HepG2 (cell line): ENCODE measurements at regions not wholly inside any gene's neighbourhood (a gene's known extent, or its start where the extent isn't known, plus 50 kb on each side); places are given as distances from the start of the nearest gene placed in this dataset.

ENCODE experiments used
- ATAC-seq: fragments of 200-7000 bp; cut with Tn5 transposase; 3 replicates; pipeline ENCODE4 v1.9.1; 2020; ENCODE audit warnings: mild to moderate bottlenecking, moderate library complexity
- BruUV-seq: library from RNA; stranded (reverse); fragments of 400-500 nt; replicated peaks from 2 replicates; lab custom pipeline; 2021; lab: Mats Ljungman, UMichigan
- CTCF ChIA-PET: fragments of 300-600 bp; formaldehyde crosslinking; extraction: SDS; loops from one replicate; lab custom pipeline; 2021; ENCODE audit warnings: low total read pairs, inconsistent platforms, low intra/inter-chr PET ratio; lab: Yijun Ruan, JAX
- POLR2A ChIA-PET: fragments of 350-600 bp; sonication (Branson Sonifier 250); formaldehyde crosslinking; loops from one replicate; lab custom pipeline; 2020; ENCODE audit warnings: antibody characterized with exemption, inconsistent platforms; lab: Yijun Ruan, JAX
- DNase-seq: peaks from one replicate; pipeline ENCODE4 v3.0.0-alpha.2; 2015; ENCODE audit warnings: low spot score
- FAIRE-seq: peaks from 3 replicates; lab custom pipeline; 2011; peaks lifted over from hg19 to GRCh38; lab: Jason Lieb, UNC
- H2AFZ ChIP-seq: one replicate; pipeline ENCODE4 v1.6.1; 2011; ENCODE audit warnings: low read length, inconsistent platforms
- H3K27ac ChIP-seq: fragments of 300-600 bp; 3 replicates; pipeline ENCODE4 v1.8.0; 2011; ENCODE audit warnings: mixed run types, mild to moderate bottlenecking, mixed read lengths, low read length, inconsistent platforms; ENCODE audit not compliant: insufficient read depth; ENCODE audit errors: extremely low read length
- H3K27me3 ChIP-seq, 2 experiments: fragments of 200-600 bp in 1 of 2; 2 replicates in 1 of 2; 3 replicates in 1 of 2; pipeline versions ENCODE4 v1.6.0 to v1.8.0; 2011; ENCODE audit warnings: low read length in 2 of 2, mild to moderate bottlenecking in 2 of 2, moderate library complexity in 2 of 2, inconsistent platforms in 1 of 2; ENCODE audit not compliant: insufficient read depth in 2 of 2, control insufficient read depth in 1 of 2
- H3K36me3 ChIP-seq, 2 experiments: fragments of 200-600 bp in 1 of 2; replicated peaks in 1 of 2; 2 replicates in 1 of 2; 3 replicates in 1 of 2; pipeline versions ENCODE4 v1.5.1 to v1.8.0; 2011; ENCODE audit warnings: low read length in 2 of 2, inconsistent platforms in 1 of 2; ENCODE audit not compliant: insufficient read depth in 2 of 2, control insufficient read depth in 1 of 2
- H3K4me1 ChIP-seq: 2 replicates; pipeline ENCODE4 v1.5.1; 2012; ENCODE audit warnings: low read length, inconsistent platforms; ENCODE audit not compliant: insufficient read depth
- H3K4me2 ChIP-seq: 2 replicates; pipeline ENCODE4 v1.6.0; 2011; ENCODE audit warnings: low read depth, low read length, inconsistent platforms
- H3K4me3 ChIP-seq, 3 experiments: fragments of 200-600 bp in 1 of 3; sonication (generic), shearing (Covaris generic) in 1 of 3; replicated peaks in 1 of 3; 2 replicates each; pipeline ENCODE4 v1.5.1; 2011 to 2016; ENCODE audit warnings: low read length in 3 of 3, inconsistent platforms in 2 of 3, low read depth in 2 of 3, mild to moderate bottlenecking in 2 of 3, control low read depth in 1 of 3, mixed read lengths in 1 of 3; ENCODE audit not compliant: insufficient read depth in 1 of 3
- H3K79me2 ChIP-seq: one replicate; pipeline ENCODE4 v1.6.1; 2011; ENCODE audit warnings: low read length, inconsistent platforms; ENCODE audit not compliant: insufficient read depth
- H3K9ac ChIP-seq: 2 replicates; pipeline ENCODE4 v1.6.0; 2011; ENCODE audit warnings: mild to moderate bottlenecking, low read depth, low read length, inconsistent platforms; ENCODE audit not compliant: insufficient read depth
- H3K9me3 ChIP-seq: 2 replicates; pipeline ENCODE4 v1.5.1; 2012; ENCODE audit warnings: mild to moderate bottlenecking, low read length
- H4K20me1 ChIP-seq: 2 replicates; pipeline ENCODE4 v1.6.0; 2011; ENCODE audit warnings: inconsistent platforms, mild to moderate bottlenecking, low read length, moderate library complexity; ENCODE audit not compliant: insufficient read depth
- AKNA ChIP-seq: sonication (generic); formaldehyde crosslinking; IDR thresholded peaks from 2 replicates; pipeline ENCODE4 v1.4.0; 2020; ENCODE audit warnings: missing genetic modification reagents, borderline replicate concordance
- CENPX ChIP-seq: sonication (generic); formaldehyde crosslinking; IDR thresholded peaks from 2 replicates; pipeline ENCODE4 v1.9.0; 2021; ENCODE audit warnings: mild to moderate bottlenecking, missing genetic modification reagents, moderate library complexity
- EHMT2 ChIP-seq: fragments of 200-600 bp; sonication (generic); IDR thresholded peaks from 2 replicates; pipeline ENCODE4 v1.7.0; 2017; ENCODE audit warnings: antibody characterized with exemption, low read depth, low read length, borderline replicate concordance
- HNRNPH1 ChIP-seq: fragments of 200-400 bp; formaldehyde crosslinking; optimal IDR thresholded peaks from 2 replicates; pipeline ENCODE3; 2017; ENCODE audit warnings: mild to moderate bottlenecking, low read depth, low read length
- KAT2B ChIP-seq: fragments of 150-350 bp; IDR thresholded peaks from 2 replicates; pipeline ENCODE4 v1.6.1; 2014; ENCODE audit warnings: low read depth, low read length, borderline replicate concordance
- NFE2L2 ChIP-seq: fragments of 150-350 bp; IDR thresholded peaks from 2 replicates; pipeline ENCODE4 v1.6.1; 2014; ENCODE audit warnings: low read length
- PHF21A ChIP-seq: sonication (generic); formaldehyde crosslinking; IDR thresholded peaks from 2 replicates; pipeline ENCODE4 v1.5.0; 2020; ENCODE audit warnings: mild to moderate bottlenecking, missing genetic modification reagents
- ZNF34 ChIP-seq: sonication (generic); formaldehyde crosslinking; IDR thresholded peaks from 2 replicates; pipeline ENCODE4 v1.4.0; 2020; ENCODE audit warnings: mild to moderate bottlenecking, missing genetic modification reagents, borderline replicate concordance
- ZNF343 ChIP-seq: sonication (generic); formaldehyde crosslinking; IDR thresholded peaks from 2 replicates; pipeline ENCODE4 v1.4.0; 2020; ENCODE audit warnings: mild to moderate bottlenecking, missing genetic modification reagents
- ZNF549 ChIP-seq: sonication (generic); formaldehyde crosslinking; IDR thresholded peaks from 2 replicates; pipeline ENCODE4 v1.5.0; 2020; ENCODE audit warnings: missing genetic modification reagents
- ZNF737 ChIP-seq: sonication (generic); formaldehyde crosslinking; IDR thresholded peaks from 2 replicates; pipeline ENCODE4 v1.5.0; 2020; ENCODE audit warnings: missing genetic modification reagents, mild to moderate bottlenecking, borderline replicate concordance
- ZSCAN30 ChIP-seq: sonication (generic); formaldehyde crosslinking; IDR thresholded peaks from 2 replicates; pipeline ENCODE4 v1.5.0; 2020; ENCODE audit warnings: mild to moderate bottlenecking, missing genetic modification reagents
- WGBS: methylation state at CpG from one replicate; pipeline ENCODE4 v1.1.6; 2017; ENCODE audit warnings: low lambda C conversion rate; 5-methylcytosine and 5-hydroxymethylcytosine counted together
- in situ Hi-C: cut with HindIII; loops from 2 replicates; pipeline ENCODE4 v1.10.0; 2017; ENCODE audit warnings: low pct_unique_long_range_greater_than_20kb; ENCODE audit not compliant: extremely low pct_ligation_motif_present
- intact Hi-C: fragments of 100-400 bp; cut with micrococcal nuclease; formaldehyde crosslinking; loops from one replicate; pipeline ENCODE4 v1.10.0; 2022; ENCODE audit not compliant: unreplicated experiment

GRCh38 chr13:111040830-111041229 lies 74.3 kb upstream of the ARHGEF7 start (continued):
- TF ChIP-seq HNRNPH1 (no peak), EHMT2 (no peak), PHF21A (CRISPR knock-in tag) (no peak)

- in situ Hi-C loops (loop anchor here (10.0 kb wide), 1 partner anchor 95 kb away; no protein-coding TSS in a partner anchor), intact Hi-C loops (no loop called here)
- ChIA-PET CTCF (no interaction called here), POLR2A (no interaction called here)
- Histone ChIP-seq H3K79me2 (no peaks in the 10 kb centered on the region), H3K4me2 (no peak overlapping the region), H3K27ac (no peak overlapping the region), H2AFZ (no peak overlapping the region), H3K36me3 (no peaks in the 10 kb centered on the region), H4K20me1 (no peaks in the 10 kb centered on the region), H3K27me3 (peaks cover 3 to 52% of the 10 kb centered on the region in 2 experiments), H3K9ac (no peak overlapping the region), H3K9me3 (no peaks in the 10 kb centered on the region), H3K4me1 (no peaks in the 10 kb centered on the region), H3K4me3 (no peak overlapping the region)
- ATAC-seq = no peak
- TF ChIP-seq ZNF549 (CRISPR knock-in tag) (no peak), ZSCAN30 (no peak), NFE2L2 (no peak), ZNF343 (CRISPR knock-in tag) (no peak), ZNF737 (CRISPR knock-in tag) (no peak), ZNF34 (CRISPR knock-in tag) (no peak), KAT2B (no peak), CENPX (CRISPR knock-in tag) (no peak), AKNA (CRISPR knock-in tag) (no peak)
- no TSS peak for BruUV-seq
- no peak for FAIRE-seq
- WGBS = 34% methylated on average over 5 of the region's 5 CpGs
- no peak for DNase-seq
Observed at GRCh38 chr13:111039735-111040134, 75.4 kb upstream of the ARHGEF7 start.
